Prostate gland (tissue), 2 donors: ENCODE measurements at regions not wholly inside any gene's neighbourhood (a gene's known extent, or its start where the extent isn't known, plus 50 kb on each side); places are given as distances from the start of the nearest gene placed in this dataset.
A peak's percentile ranks its signal among the peaks of the same experiment; 100 is the strongest.

Experiments used
- DNase-seq: peaks from one replicate; pipeline ENCODE4 v3.0.0-alpha.2; 2019; ENCODE audit warnings: low spot score
- H3K27ac ChIP-seq, 2 donors: fragments of 200-600 bp; sonication (generic); 2 replicates each; pipeline ENCODE4 v1.5.1; 2017 to 2019
- H3K27me3 ChIP-seq: fragments of 200-600 bp; sonication (generic); replicated peaks from 2 replicates; pipeline ENCODE4 v1.5.1; 2019; ENCODE audit not compliant: insufficient read depth
- H3K36me3 ChIP-seq, 2 donors: fragments of 200-600 bp; sonication (generic); 1 replicate in 1 of 2; 2 replicates in 1 of 2; pipeline versions ENCODE4 v1.5.1 to v1.8.1; 2017 to 2019
- H3K4me1 ChIP-seq: fragments of 200-600 bp; sonication (generic); replicated peaks from 2 replicates; pipeline ENCODE4 v1.5.1; 2019
- H3K4me3 ChIP-seq, 2 donors: fragments of 200-600 bp; sonication (generic); 2 replicates each; pipeline ENCODE4 v1.5.1; 2017 to 2019
- H3K9me3 ChIP-seq: fragments of 200-600 bp; sonication (generic); 2 replicates; pipeline ENCODE4 v1.5.1; 2017
- CTCF ChIP-seq, 4 experiments: fragments of 200-600 bp in 2 of 4; fragments of 450-650 bp in 2 of 4; sonication (generic) in 2 of 4; IDR thresholded peaks; 1 replicate in 3 of 4; 2 replicates in 1 of 4; pipeline ENCODE4 v1.5.1; 2016 to 2019; ENCODE audit warnings: antibody characterized with exemption in 4 of 4, mild to moderate bottlenecking in 2 of 4, moderate library complexity in 2 of 4
- POLR2A ChIP-seq: fragments of 450-650 bp; IDR thresholded peaks from one replicate; pipeline ENCODE4 v1.6.1; 2016; ENCODE audit warnings: antibody characterized with exemption, mild to moderate bottlenecking
- POLR2AphosphoS5 ChIP-seq: sonication (generic); formaldehyde crosslinking; IDR thresholded peaks from one replicate; pipeline ENCODE4 v1.6.1; 2017; ENCODE audit warnings: antibody characterized with exemption
- WGBS: methylation state at CpG from one replicate; pipeline ENCODE4 v1.1.5; 2018; 5-methylcytosine and 5-hydroxymethylcytosine counted together
- intact Hi-C: fragments of 100-400 bp; cut with DNase I; formaldehyde crosslinking; loops from one replicate; pipeline ENCODE4 v1.14.2; 2022

- H3K27ac ChIP-seq, result peak overlapping the region in 1 of 2 donors; percentile 3
Measured at GRCh38 chr10:78729800-78730199, 339.0 kb upstream of the ZMIZ1 start.

GRCh38 chr10:78730754-78731153 is 338.0 kb upstream of the ZMIZ1 start:
- Histone ChIP-seq H3K27me3 (no peaks in the 10 kb centered on the region), H3K4me3 (no peak overlapping the region), H3K9me3 (no peaks in the 10 kb centered on the region), H3K27ac (no peak overlapping the region), H3K4me1 (no peaks in the 10 kb centered on the region), H3K36me3 (no peaks in the 10 kb centered on the region)
- DNase-seq, result no peak
- no peak for TF ChIP-seq POLR2AphosphoS5
- no peak for TF ChIP-seq CTCF (IDR thresholded peaks at IDR 0.05)
- no peak for TF ChIP-seq POLR2A
- intact Hi-C loops, result no loop called here
- WGBS, result 95% methylated on average over 8 of the region's 8 CpGs

More at GRCh38 chr10:78729800-78730199, 339.0 kb upstream of the ZMIZ1 start:
- no peaks in the 10 kb centered on the region for H3K4me1 ChIP-seq
- no peak overlapping the region for H3K4me3 ChIP-seq
- no peaks in the 10 kb centered on the region for H3K36me3 ChIP-seq
- no peaks in the 10 kb centered on the region for H3K9me3 ChIP-seq
- TF ChIP-seq POLR2A (no peak), POLR2AphosphoS5 (peak; percentile 68)
- 8% methylated on average over 2 of the region's 2 CpGs for WGBS
- intact Hi-C loops, result no loop called here
- DNase-seq, result no peak
- no peaks in the 10 kb centered on the region for H3K27me3 ChIP-seq

- H3K27ac ChIP-seq, result no peak overlapping the region
- intact Hi-C loops, result no loop called here
- 83% methylated on average over 3 of the region's 3 CpGs for WGBS
Measured at GRCh38 chr10:78731675-78732074, 337.1 kb upstream of the ZMIZ1 start.

GRCh38 chr10:78732381-78732780 is 336.4 kb upstream of the ZMIZ1 start:
- 93% methylated on average over 8 of the region's 8 CpGs for WGBS
- TF ChIP-seq POLR2AphosphoS5, result no peak
- TF ChIP-seq CTCF (IDR thresholded peaks at IDR 0.05), result no peak
- TF ChIP-seq POLR2A, result no peak
- no peaks in the 10 kb centered on the region for H3K9me3 ChIP-seq
- no peaks in the 10 kb centered on the region for H3K36me3 ChIP-seq
- no peak overlapping the region for H3K27ac ChIP-seq
- H3K27me3 ChIP-seq, result no peaks in the 10 kb centered on the region
- DNase-seq, result no peak
- intact Hi-C loops, result no loop called here
- H3K4me1 ChIP-seq, result no peaks in the 10 kb centered on the region
- no peak overlapping the region for H3K4me3 ChIP-seq

More at GRCh38 chr10:78731675-78732074, 337.1 kb upstream of the ZMIZ1 start:
- DNase-seq, result no peak
- H3K4me1 ChIP-seq, result no peaks in the 10 kb centered on the region
- H3K36me3 ChIP-seq, result no peaks in the 10 kb centered on the region
- no peaks in the 10 kb centered on the region for H3K27me3 ChIP-seq
- H3K9me3 ChIP-seq, result no peaks in the 10 kb centered on the region
- TF ChIP-seq CTCF (IDR thresholded peaks at IDR 0.05) (no peak), POLR2A (no peak), POLR2AphosphoS5 (no peak)
- H3K4me3 ChIP-seq, result no peak overlapping the region

GRCh38 chr10:78736926-78737630 is 331.7 kb upstream of the ZMIZ1 start:
- intact Hi-C loops, result no loop called here
- Histone ChIP-seq H3K36me3 (no peaks in the 10 kb centered on the region), H3K9me3 (no peaks in the 10 kb centered on the region), H3K4me1 (no peaks in the 10 kb centered on the region), H3K27ac (no peak overlapping the region), H3K27me3 (no peaks in the 10 kb centered on the region), H3K4me3 (no peak overlapping the region)
- WGBS, result 73% methylated on average over 4 of the region's 4 CpGs
- DNase-seq, result no peak
- TF ChIP-seq POLR2A (no peak), CTCF (IDR thresholded peaks at IDR 0.05) (no peak), POLR2AphosphoS5 (no peak)
